Prostate gland (tissue), 2 donors: ENCODE measurements at regions not wholly inside any gene's neighbourhood (a gene's known extent, or its start where the extent isn't known, plus 50 kb on each side); places are given as distances from the start of the nearest gene placed in this dataset.

Experiments
- POLR2AphosphoS5 ChIP-seq: sonication (generic); formaldehyde crosslinking; IDR thresholded peaks from one replicate; pipeline ENCODE4 v1.6.1; 2017; ENCODE audit warnings: antibody characterized with exemption
- TF ChIP-seq, protein P1 (sequence below), 4 experiments: fragments of 200-600 bp in 2 of 4; fragments of 450-650 bp in 2 of 4; sonication (generic) in 2 of 4; IDR thresholded peaks; 1 replicate in 3 of 4; 2 replicates in 1 of 4; pipeline ENCODE4 v1.5.1; 2016 to 2019; ENCODE audit warnings: antibody characterized with exemption in 4 of 4, mild to moderate bottlenecking in 2 of 4, moderate library complexity in 2 of 4

GRCh38 chr11:91755526-91755925 lies 469.1 kb upstream of the FAT3 start:
- TF ChIP-seq, protein P1, sequence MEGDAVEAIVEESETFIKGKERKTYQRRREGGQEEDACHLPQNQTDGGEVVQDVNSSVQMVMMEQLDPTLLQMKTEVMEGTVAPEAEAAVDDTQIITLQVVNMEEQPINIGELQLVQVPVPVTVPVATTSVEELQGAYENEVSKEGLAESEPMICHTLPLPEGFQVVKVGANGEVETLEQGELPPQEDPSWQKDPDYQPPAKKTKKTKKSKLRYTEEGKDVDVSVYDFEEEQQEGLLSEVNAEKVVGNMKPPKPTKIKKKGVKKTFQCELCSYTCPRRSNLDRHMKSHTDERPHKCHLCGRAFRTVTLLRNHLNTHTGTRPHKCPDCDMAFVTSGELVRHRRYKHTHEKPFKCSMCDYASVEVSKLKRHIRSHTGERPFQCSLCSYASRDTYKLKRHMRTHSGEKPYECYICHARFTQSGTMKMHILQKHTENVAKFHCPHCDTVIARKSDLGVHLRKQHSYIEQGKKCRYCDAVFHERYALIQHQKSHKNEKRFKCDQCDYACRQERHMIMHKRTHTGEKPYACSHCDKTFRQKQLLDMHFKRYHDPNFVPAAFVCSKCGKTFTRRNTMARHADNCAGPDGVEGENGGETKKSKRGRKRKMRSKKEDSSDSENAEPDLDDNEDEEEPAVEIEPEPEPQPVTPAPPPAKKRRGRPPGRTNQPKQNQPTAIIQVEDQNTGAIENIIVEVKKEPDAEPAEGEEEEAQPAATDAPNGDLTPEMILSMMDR (IDR thresholded peaks at IDR 0.05): no peak
- no peak for TF ChIP-seq POLR2AphosphoS5
